GM12878 (cell line): ENCODE measurements at regions not wholly inside any gene's neighbourhood (a gene's known extent, or its start where the extent isn't known, plus 50 kb on each side); places are given as distances from the start of the nearest gene placed in this dataset.

Experiments used
- ATAC-seq: fragments of 200-7000 bp; cut with Tn5 transposase; 3 replicates; pipeline ENCODE4 v1.9.1; 2020; ENCODE audit warnings: mild to moderate bottlenecking, moderate library complexity
- BruUV-seq: library from RNA; stranded (reverse); fragments of 400-500 nt; replicated peaks from 2 replicates; lab custom pipeline; 2021; lab: Mats Ljungman, UMichigan
- CTCF ChIA-PET: fragments of 300-600 bp; sonication (Branson Sonifier 250); formaldehyde crosslinking; extraction: SDS; loops from one replicate; lab custom pipeline; 2021; ENCODE audit warnings: inconsistent platforms; lab: Yijun Ruan, JAX
- POLR2A ChIA-PET: fragments of 350-600 bp; formaldehyde crosslinking; extraction: SDS; loops from one replicate; lab custom pipeline; 2021; ENCODE audit warnings: inconsistent platforms; lab: Charles Lee
- RAD21 ChIA-PET: fragments of 300-600 bp; sonication (Branson Sonifier 250); formaldehyde crosslinking; loops from one replicate; lab custom pipeline; 2023; ENCODE audit warnings: antibody characterized with exemption; ENCODE audit not compliant: unreplicated experiment; lab: Charles Lee
- SMC1A ChIA-PET: fragments of 300-600 bp; sonication (Branson Sonifier 250); formaldehyde crosslinking; loops from one replicate; lab custom pipeline; 2023; ENCODE audit not compliant: unreplicated experiment, uncharacterized antibody; lab: Charles Lee
- DNase-seq: peaks from one replicate; pipeline ENCODE4 v3.0.0-alpha.2; 2011; ENCODE audit warnings: low read depth, low spot score
- FAIRE-seq: peaks from 3 replicates; lab custom pipeline; 2011; peaks lifted over from hg19 to GRCh38; lab: Jason Lieb, UNC
- H2AFZ ChIP-seq: 2 replicates; pipeline ENCODE4 v1.6.0; 2011; ENCODE audit warnings: low read depth, low read length, control low read depth; ENCODE audit not compliant: control insufficient read depth
- H3K27ac ChIP-seq: 2 replicates; pipeline ENCODE4 v1.5.1; 2011; ENCODE audit warnings: control low read depth; ENCODE audit not compliant: control insufficient read depth, insufficient read depth
- H3K27me3 ChIP-seq, 2 experiments: replicated peaks in 1 of 2; 2 replicates each; pipeline versions ENCODE4 v1.6.0 to v1.6.1; 2011; ENCODE audit warnings: low read length in 1 of 2; ENCODE audit not compliant: control insufficient read depth in 2 of 2, insufficient read depth in 2 of 2
- H3K36me3 ChIP-seq, 2 experiments: 2 replicates each; pipeline ENCODE4 v1.5.1; 2011; ENCODE audit warnings: low read length in 1 of 2; ENCODE audit not compliant: control insufficient read depth in 2 of 2, insufficient read depth in 2 of 2
- H3K4me1 ChIP-seq: 2 replicates; pipeline ENCODE4 v1.6.1; 2011; ENCODE audit warnings: mild to moderate bottlenecking, low read length, moderate library complexity, mixed read lengths; ENCODE audit not compliant: control insufficient read depth, insufficient read depth
- H3K4me2 ChIP-seq: 2 replicates; pipeline ENCODE4 v1.6.0; 2011; ENCODE audit warnings: control low read depth; ENCODE audit not compliant: control insufficient read depth, insufficient read depth
- H3K4me3 ChIP-seq: fragments of 200-600 bp; sonication (generic); 2 replicates; pipeline ENCODE4 v1.5.1; 2016
- H3K79me2 ChIP-seq: 2 replicates; pipeline ENCODE4 v1.6.0; 2011; ENCODE audit warnings: low read length; ENCODE audit not compliant: control insufficient read depth, insufficient read depth
- H3K9ac ChIP-seq: 2 replicates; pipeline ENCODE4 v1.8.0; 2011; ENCODE audit warnings: low read length, control low read depth, mixed read lengths; ENCODE audit not compliant: control insufficient read depth, insufficient read depth
- H3K9me3 ChIP-seq: replicated peaks from 3 replicates; pipeline ENCODE4 v1.5.1; 2011; ENCODE audit warnings: mild to moderate bottlenecking, low read length; ENCODE audit not compliant: control insufficient read depth, insufficient read depth
- H4K20me1 ChIP-seq: 2 replicates; pipeline ENCODE4 v1.6.0; 2011; ENCODE audit not compliant: control insufficient read depth, insufficient read depth
- CTCF ChIP-seq, 3 experiments: IDR thresholded peaks in 2 of 3; conservative IDR thresholded peaks in 1 of 3; 2 replicates each; pipeline ENCODE4 v1.5.1; 2011; ENCODE audit warnings: low read depth in 3 of 3, low read length in 3 of 3, mild to moderate bottlenecking in 3 of 3, control low read depth in 2 of 3, moderate library complexity in 2 of 3, inconsistent platforms in 1 of 3, mixed read lengths in 1 of 3; ENCODE audit not compliant: control insufficient read depth in 2 of 3, insufficient read depth in 1 of 3; ENCODE audit errors: extremely low read depth in 1 of 3
- DPF2 ChIP-seq: fragments of 450-650 bp; IDR thresholded peaks from 2 replicates; pipeline ENCODE4 v1.6.1; 2017; ENCODE audit warnings: mild to moderate bottlenecking
- IRF5 ChIP-seq: fragments of 450-650 bp; IDR thresholded peaks from 2 replicates; pipeline ENCODE4 v1.6.1; 2017; ENCODE audit warnings: borderline replicate concordance
- NR2C1 ChIP-seq: fragments of 450-650 bp; IDR thresholded peaks from 2 replicates; pipeline ENCODE4 v1.6.1; 2017; ENCODE audit warnings: antibody characterized with exemption, mild to moderate bottlenecking, moderate library complexity
- PBX3 ChIP-seq: IDR thresholded peaks from 2 replicates; pipeline ENCODE4 v1.6.1; 2011; ENCODE audit warnings: mild to moderate bottlenecking, low read depth, low read length, moderate library complexity; ENCODE audit not compliant: insufficient replicate concordance
- RCOR1 ChIP-seq: conservative IDR thresholded peaks from 2 replicates; pipeline ENCODE4 v1.6.1; 2012; ENCODE audit warnings: low read depth, low read length, improper control_type of control experiment
- in situ Hi-C: fragments of 300-500 bp; cut with MboI; formaldehyde crosslinking; loops from 9 replicates; pipeline ENCODE4 v1.14.3; 2018; ENCODE audit warnings: mixed read lengths
- intact Hi-C: fragments of 100-400 bp; cut with micrococcal nuclease; formaldehyde crosslinking; loops from one replicate; pipeline ENCODE4 v1.14.2; 2022; ENCODE audit not compliant: unreplicated experiment

- no peak for TF ChIP-seq CTCF (IDR thresholded peaks at IDR 0.05 in 2 of 3, conservative IDR thresholded peaks at IDR 0.05 in 1 of 3; ENCODE audit: control insufficient read depth in 2 of 3, extremely low read depth in 1 of 3, insufficient read depth in 1 of 3, low read depth in 3 of 3, low read length in 3 of 3)
- no peak for TF ChIP-seq NR2C1
- TF ChIP-seq RCOR1: no peak
- TF ChIP-seq IRF5: no peak
- TF ChIP-seq PBX3: no peak
Measured at GRCh38 chrX:43165343-43165920, 387.5 kb upstream of the PPP1R2C start (continued).

- H3K9me3 ChIP-seq: no peaks in the 10 kb centered on the region
- no peak overlapping the region for H2AFZ ChIP-seq
- no peak for ATAC-seq
- H3K36me3 ChIP-seq: no peaks in the 10 kb centered on the region
- no peaks in the 10 kb centered on the region for H3K79me2 ChIP-seq
- ChIA-PET SMC1A (no interaction called here), CTCF (no interaction called here), RAD21 (no interaction called here), POLR2A (no interaction called here)
- no peak for FAIRE-seq
- H3K4me2 ChIP-seq: no peak overlapping the region
- in situ Hi-C loops: no loop called here
- H3K9ac ChIP-seq: no peak overlapping the region
- no peak overlapping the region for H3K27ac ChIP-seq
- BruUV-seq: no TSS peak
- H3K27me3 ChIP-seq: no peaks in the 10 kb centered on the region
- H3K4me1 ChIP-seq: no peaks in the 10 kb centered on the region
- intact Hi-C loops: no loop called here
- no peaks in the 10 kb centered on the region for H4K20me1 ChIP-seq
- no peak for DNase-seq
- TF ChIP-seq DPF2: no peak
- no peak overlapping the region for H3K4me3 ChIP-seq
Measured at GRCh38 chrX:43166874-43167273, 388.9 kb upstream of the PPP1R2C start.
